Adipocyte (in vitro differentiated cells): ENCODE measurements at regions not wholly inside any gene's neighbourhood (a gene's known extent, or its start where the extent isn't known, plus 50 kb on each side); places are given as distances from the start of the nearest gene placed in this dataset.

Experiments
- DNase-seq: peaks from one replicate; pipeline ENCODE4 v3.0.0-alpha.2; 2015; ENCODE audit warnings: low read depth
- H3K27me3 ChIP-seq: replicated peaks from 2 replicates; pipeline ENCODE4 v1.7.0; 2013; ENCODE audit warnings: mild to moderate bottlenecking, low read length, moderate library complexity; ENCODE audit not compliant: control insufficient read depth, insufficient read depth
- H3K36me3 ChIP-seq: 2 replicates; pipeline ENCODE4 v1.7.0; 2013; ENCODE audit warnings: low read length, mild to moderate bottlenecking, moderate library complexity; ENCODE audit not compliant: control insufficient read depth, insufficient read depth, severe bottlenecking
- H3K4me1 ChIP-seq: 2 replicates; pipeline ENCODE4 v1.7.0; 2013; ENCODE audit warnings: mild to moderate bottlenecking, low read length, moderate library complexity; ENCODE audit not compliant: control insufficient read depth, insufficient read depth
- H3K4me3 ChIP-seq: 2 replicates; pipeline ENCODE4 v1.7.0; 2013; ENCODE audit warnings: mild to moderate bottlenecking, low read length, moderate library complexity
- H3K9ac ChIP-seq: 2 replicates; pipeline ENCODE4 v1.7.0; 2013; ENCODE audit warnings: mild to moderate bottlenecking, low read length, moderate library complexity
- H3K9me3 ChIP-seq: 2 replicates; pipeline ENCODE4 v1.7.0; 2013; ENCODE audit warnings: mild to moderate bottlenecking, low read length, moderate library complexity; ENCODE audit not compliant: control insufficient read depth

DNA sequence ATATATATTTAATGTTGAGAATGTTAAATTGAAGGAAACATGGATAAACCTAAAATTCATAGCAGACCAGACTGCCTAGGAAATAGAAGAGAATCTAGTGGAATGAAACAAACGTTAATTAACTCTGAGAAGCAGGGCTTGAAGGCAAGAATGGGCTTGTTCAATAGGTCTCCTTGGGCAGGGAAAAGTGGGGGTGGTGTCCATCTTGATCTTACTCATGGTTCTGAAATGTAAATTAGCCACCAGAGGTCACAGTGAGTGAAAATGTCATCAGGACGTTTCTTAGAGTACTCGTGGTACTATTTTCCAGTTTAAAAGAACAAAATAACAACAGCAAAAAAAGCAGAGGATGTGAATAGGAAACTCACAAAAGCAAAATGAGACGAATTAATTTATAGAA is 66.8 kb upstream of the BTBD3 start:
- Histone ChIP-seq H3K9ac (no peak overlapping the region), H3K9me3 (no peaks in the 10 kb centered on the region), H3K4me3 (peak overlapping the region; percentile 11), H3K4me1 (peaks cover 35% of the 10 kb centered on the region), H3K36me3 (no peaks in the 10 kb centered on the region), H3K27me3 (no peaks in the 10 kb centered on the region)
- peak; percentile 27 for DNase-seq

DNA sequence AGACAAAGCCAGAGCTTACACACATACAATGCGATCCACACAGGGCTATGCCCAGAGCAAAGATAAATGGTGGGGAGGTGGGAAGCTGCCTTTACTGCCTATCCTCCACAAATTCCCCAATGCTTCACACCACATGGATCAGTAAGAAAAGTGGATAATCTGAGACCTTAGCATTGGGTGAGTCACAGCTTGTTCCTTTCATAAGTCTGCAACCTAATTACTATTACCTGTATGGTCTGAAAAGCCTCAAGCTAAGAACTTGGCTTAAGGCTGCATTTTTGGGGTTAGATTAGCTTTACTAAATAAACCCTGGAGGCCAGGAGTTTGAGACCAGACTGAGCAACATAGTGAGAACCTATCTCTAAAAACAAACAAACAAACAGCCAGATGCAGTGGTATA is 66.0 kb upstream of the BTBD3 start:
- no peak overlapping the region for H3K9ac ChIP-seq
- H3K27me3 ChIP-seq, result no peaks in the 10 kb centered on the region
- no peaks in the 10 kb centered on the region for H3K36me3 ChIP-seq
- DNase-seq, result no peak
- peaks cover 35% of the 10 kb centered on the region for H3K4me1 ChIP-seq
- no peaks in the 10 kb centered on the region for H3K9me3 ChIP-seq
- no peak overlapping the region for H3K4me3 ChIP-seq

DNA sequence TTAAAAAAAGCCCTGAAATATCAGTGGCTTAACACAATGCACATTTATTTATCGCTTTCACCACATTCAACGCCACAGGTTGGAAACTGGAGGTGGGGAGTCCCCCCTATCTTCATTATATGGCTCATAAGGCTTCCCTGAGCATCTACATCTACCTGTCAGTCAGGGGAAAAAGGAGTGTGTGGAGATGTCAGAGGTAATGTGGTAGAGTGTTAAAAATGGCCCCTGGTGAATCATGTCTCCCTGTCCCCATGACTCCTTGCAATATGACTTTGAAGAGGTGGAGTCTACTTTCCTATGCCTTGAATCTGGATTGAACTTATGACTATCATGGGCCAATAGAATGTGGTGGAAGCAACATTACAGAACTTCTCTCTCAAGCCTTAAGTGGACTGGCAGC is 65.5 kb upstream of the BTBD3 start:
- no peaks in the 10 kb centered on the region for H3K27me3 ChIP-seq
- H3K4me1 ChIP-seq, result peaks cover 35% of the 10 kb centered on the region
- H3K36me3 ChIP-seq, result no peaks in the 10 kb centered on the region
- H3K9ac ChIP-seq, result no peak overlapping the region
- no peaks in the 10 kb centered on the region for H3K9me3 ChIP-seq
- H3K4me3 ChIP-seq, result no peak overlapping the region
- no peak for DNase-seq

DNA sequence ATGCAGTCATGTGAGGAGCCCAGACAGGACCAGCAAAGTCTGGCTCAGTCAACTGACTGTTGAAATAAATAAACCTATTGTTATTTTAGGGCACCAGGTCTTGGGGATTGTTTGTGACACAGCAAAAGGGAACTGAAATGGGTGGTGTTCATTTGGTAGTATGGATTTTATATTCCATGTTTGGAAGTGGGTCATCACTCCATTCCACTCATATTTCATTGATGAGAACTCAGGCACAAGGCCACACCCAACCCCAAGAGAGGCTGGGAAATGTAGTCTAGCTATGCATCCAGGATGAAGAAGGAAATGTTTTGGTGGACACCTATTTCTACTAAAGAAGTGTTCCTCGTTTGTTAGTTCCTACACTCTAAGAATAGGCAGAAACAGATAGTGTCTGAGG is 64.9 kb upstream of the BTBD3 start:
- Histone ChIP-seq H3K36me3 (no peaks in the 10 kb centered on the region), H3K27me3 (no peaks in the 10 kb centered on the region), H3K4me1 (peaks cover 35% of the 10 kb centered on the region), H3K4me3 (no peak overlapping the region), H3K9ac (no peak overlapping the region), H3K9me3 (no peaks in the 10 kb centered on the region)
- DNase-seq, result peak; percentile 34

DNA sequence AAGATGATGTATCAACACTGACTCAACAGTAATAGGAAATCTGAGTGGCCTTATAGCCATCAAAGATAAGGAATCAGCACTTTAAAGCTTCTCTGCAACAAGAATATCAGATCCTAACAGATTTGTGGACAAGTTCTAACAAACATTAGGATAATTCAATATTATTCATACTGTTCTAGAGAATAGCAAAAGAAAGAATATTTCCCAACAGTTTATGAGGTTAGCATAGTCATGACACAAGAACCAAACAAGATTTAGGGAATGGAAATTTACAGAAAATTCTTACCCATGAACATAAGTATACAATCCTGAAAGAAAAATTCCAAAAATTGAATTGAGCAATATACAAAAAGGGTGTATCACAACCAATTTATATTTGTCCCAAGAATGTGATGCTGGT is 64.3 kb upstream of the BTBD3 start:
- Histone ChIP-seq H3K27me3 (no peaks in the 10 kb centered on the region), H3K9ac (no peak overlapping the region), H3K4me1 (peaks cover 35% of the 10 kb centered on the region), H3K9me3 (no peaks in the 10 kb centered on the region), H3K36me3 (no peaks in the 10 kb centered on the region), H3K4me3 (no peak overlapping the region)
- DNase-seq, result peak; percentile 71

DNA sequence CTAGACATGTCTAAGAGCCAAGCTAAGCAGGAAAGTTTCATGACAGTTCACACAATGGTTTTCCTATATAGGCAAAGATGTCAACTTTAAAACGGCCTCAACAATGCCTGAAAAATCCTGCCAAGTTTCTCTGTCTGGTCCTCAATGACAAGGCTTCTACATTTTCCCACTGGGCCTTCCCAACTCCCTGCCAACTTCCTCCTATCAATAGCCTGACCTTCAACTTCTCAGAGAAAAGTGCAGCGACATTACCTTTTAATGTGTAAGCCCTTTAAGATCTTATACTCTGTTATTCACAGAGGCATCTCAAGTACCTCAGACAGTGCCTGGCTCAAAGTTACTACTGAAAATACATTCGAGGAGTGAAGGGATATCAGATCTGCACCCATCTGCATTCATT is 56.2 kb upstream of the BTBD3 start:
- Histone ChIP-seq H3K9me3 (peaks cover 3% of the 10 kb centered on the region), H3K27me3 (peaks cover 7% of the 10 kb centered on the region), H3K36me3 (no peaks in the 10 kb centered on the region), H3K9ac (no peak overlapping the region), H3K4me1 (no peaks in the 10 kb centered on the region), H3K4me3 (no peak overlapping the region)
- DNase-seq, result no peak

DNA sequence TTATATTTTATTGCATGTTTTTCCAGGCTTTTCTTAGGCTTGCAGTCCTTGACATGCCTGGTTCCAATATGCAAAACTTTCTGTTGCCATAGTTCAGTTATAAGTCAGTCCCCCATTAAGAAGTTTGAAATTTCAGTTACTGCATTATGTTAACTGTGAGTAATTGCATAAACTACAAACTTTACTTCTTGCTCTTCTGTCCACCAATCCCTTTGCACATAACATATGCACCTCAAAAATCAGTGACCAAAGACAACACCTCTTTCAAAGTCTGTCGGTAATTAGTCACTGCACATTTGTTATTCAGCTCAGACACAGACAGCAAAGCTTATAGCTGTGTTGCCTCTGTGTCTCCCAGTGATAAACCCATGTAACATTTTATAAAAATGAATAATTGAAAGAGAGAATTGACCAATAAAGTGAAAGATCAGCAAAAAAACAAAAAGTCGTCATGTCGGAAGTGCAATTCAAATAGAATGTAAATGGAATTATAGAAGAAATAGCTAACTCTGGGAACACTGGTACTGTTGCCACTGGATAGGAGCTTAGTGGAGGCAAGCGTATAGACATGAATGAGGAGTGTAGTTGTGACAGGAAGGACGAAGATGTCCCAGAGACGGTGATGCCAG is 50.3 kb upstream of the BTBD3 start:
- DNase-seq, result no peak
- H3K4me3 ChIP-seq, result no peak overlapping the region
- no peaks in the 10 kb centered on the region for H3K36me3 ChIP-seq
- no peaks in the 10 kb centered on the region for H3K9me3 ChIP-seq
- peaks cover 6% of the 10 kb centered on the region for H3K27me3 ChIP-seq
- H3K4me1 ChIP-seq, result no peaks in the 10 kb centered on the region
- H3K9ac ChIP-seq, result no peak overlapping the region
